ENCODE measurements at regions not wholly inside any gene's neighbourhood (a gene's known extent, or its start where the extent isn't known, plus 50 kb on each side); places are given as distances from the start of the nearest gene placed in this dataset.

- no peak overlapping the region for H3K4me3 ChIP-seq (ENCODE audit: low read depth, low read length)
- no peak for DNase-seq (ENCODE audit: low read depth)
These were observed 262.7 kb downstream of the ATP23 start for GRCh38 chr12:58204071-58204470.

GRCh38 chr12:58206876-58207275, 265.5 kb downstream of the ATP23 start:
- no peak for DNase-seq (ENCODE audit: low read depth)
- H3K4me3 ChIP-seq (ENCODE audit: low read depth, low read length): no peak overlapping the region
- TF ChIP-seq CTCF (IDR thresholded peaks at IDR 0.05; ENCODE audit: control insufficient read depth, extremely low read depth, insufficient read depth): no peak

More at GRCh38 chr12:58204071-58204470, 262.7 kb downstream of the ATP23 start:
- no peak for TF ChIP-seq CTCF (IDR thresholded peaks at IDR 0.05; ENCODE audit: control insufficient read depth, extremely low read depth, insufficient read depth)

- TF ChIP-seq CTCF (IDR thresholded peaks at IDR 0.05; ENCODE audit: control insufficient read depth, extremely low read depth, insufficient read depth): no peak
- H3K4me3 ChIP-seq (ENCODE audit: low read depth, low read length): no peak overlapping the region
- DNase-seq (ENCODE audit: low read depth): no peak
These were observed 269.8 kb downstream of the ATP23 start for GRCh38 chr12:58211211-58211610.

GRCh38 chr12:58217130-58217529, 275.8 kb downstream of the ATP23 start:
- TF ChIP-seq CTCF (IDR thresholded peaks at IDR 0.05; ENCODE audit: control insufficient read depth, extremely low read depth, insufficient read depth): no peak
- no peak for DNase-seq (ENCODE audit: low read depth)
- no peak overlapping the region for H3K4me3 ChIP-seq (ENCODE audit: low read depth, low read length)

- DNase-seq (ENCODE audit: low read depth): no peak
- no peak for TF ChIP-seq CTCF (IDR thresholded peaks at IDR 0.05; ENCODE audit: control insufficient read depth, extremely low read depth, insufficient read depth)
- no peak overlapping the region for H3K4me3 ChIP-seq (ENCODE audit: low read depth, low read length)
These were observed 283.3 kb downstream of the ATP23 start for GRCh38 chr12:58224536-58225105.

GRCh38 chr12:58225203-58225877, 284.0 kb downstream of the ATP23 start:
- no peak for TF ChIP-seq CTCF (IDR thresholded peaks at IDR 0.05; ENCODE audit: control insufficient read depth, extremely low read depth, insufficient read depth)
- DNase-seq (ENCODE audit: low read depth): no peak
- no peak overlapping the region for H3K4me3 ChIP-seq (ENCODE audit: low read depth, low read length)

GRCh38 chr12:58233886-58234285, 292.5 kb downstream of the ATP23 start:
- TF ChIP-seq CTCF (IDR thresholded peaks at IDR 0.05; ENCODE audit: control insufficient read depth, extremely low read depth, insufficient read depth): no peak
- DNase-seq (ENCODE audit: low read depth): no peak
- no peak overlapping the region for H3K4me3 ChIP-seq (ENCODE audit: low read depth, low read length)
